ENCODE measurements at regions not wholly inside any gene's neighbourhood (a gene's known extent, or its start where the extent isn't known, plus 50 kb on each side); places are given as distances from the start of the nearest gene placed in this dataset.

DNA sequence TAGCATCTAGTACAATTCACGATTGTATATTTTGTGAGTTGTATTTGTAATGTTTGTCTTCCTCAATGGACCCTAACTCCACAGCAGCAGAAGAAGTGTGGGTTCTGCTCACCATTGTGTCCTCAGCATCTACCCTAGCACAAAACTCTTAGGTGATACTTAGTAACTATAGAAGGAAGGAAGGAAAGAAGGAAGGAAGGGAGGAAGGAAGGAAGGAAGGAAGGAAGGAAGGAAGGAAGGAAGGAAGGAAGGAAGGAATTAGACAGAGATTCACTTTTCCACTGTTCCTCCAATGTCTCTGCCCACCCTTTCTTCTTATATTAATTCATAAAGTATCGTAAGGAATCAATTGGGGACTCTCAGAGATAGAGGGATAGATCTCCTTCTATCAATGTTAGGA, 288.2 kb downstream of the NFIB start:
- peaks cover 39% of the 10 kb centered on the region for H3K4me1 Mint-ChIP-seq
- TF ChIP-seq, protein P1, sequence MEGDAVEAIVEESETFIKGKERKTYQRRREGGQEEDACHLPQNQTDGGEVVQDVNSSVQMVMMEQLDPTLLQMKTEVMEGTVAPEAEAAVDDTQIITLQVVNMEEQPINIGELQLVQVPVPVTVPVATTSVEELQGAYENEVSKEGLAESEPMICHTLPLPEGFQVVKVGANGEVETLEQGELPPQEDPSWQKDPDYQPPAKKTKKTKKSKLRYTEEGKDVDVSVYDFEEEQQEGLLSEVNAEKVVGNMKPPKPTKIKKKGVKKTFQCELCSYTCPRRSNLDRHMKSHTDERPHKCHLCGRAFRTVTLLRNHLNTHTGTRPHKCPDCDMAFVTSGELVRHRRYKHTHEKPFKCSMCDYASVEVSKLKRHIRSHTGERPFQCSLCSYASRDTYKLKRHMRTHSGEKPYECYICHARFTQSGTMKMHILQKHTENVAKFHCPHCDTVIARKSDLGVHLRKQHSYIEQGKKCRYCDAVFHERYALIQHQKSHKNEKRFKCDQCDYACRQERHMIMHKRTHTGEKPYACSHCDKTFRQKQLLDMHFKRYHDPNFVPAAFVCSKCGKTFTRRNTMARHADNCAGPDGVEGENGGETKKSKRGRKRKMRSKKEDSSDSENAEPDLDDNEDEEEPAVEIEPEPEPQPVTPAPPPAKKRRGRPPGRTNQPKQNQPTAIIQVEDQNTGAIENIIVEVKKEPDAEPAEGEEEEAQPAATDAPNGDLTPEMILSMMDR (IDR thresholded peaks at IDR 0.05; ENCODE audit: unreplicated experiment) = no peak
- H3K9me3 Mint-ChIP-seq = peaks cover 5% of the 10 kb centered on the region
- H3K27me3 Mint-ChIP-seq (ENCODE audit: low read depth) = no peaks in the 10 kb centered on the region
- H3K27ac Mint-ChIP-seq = no peak overlapping the region
- no peak overlapping the region for H3K4me3 Mint-ChIP-seq
- DNase-seq (ENCODE audit: low spot score in 2 of 2, unreplicated experiment in 2 of 2) = no peak
- no peaks in the 10 kb centered on the region for H3K36me3 Mint-ChIP-seq

DNA sequence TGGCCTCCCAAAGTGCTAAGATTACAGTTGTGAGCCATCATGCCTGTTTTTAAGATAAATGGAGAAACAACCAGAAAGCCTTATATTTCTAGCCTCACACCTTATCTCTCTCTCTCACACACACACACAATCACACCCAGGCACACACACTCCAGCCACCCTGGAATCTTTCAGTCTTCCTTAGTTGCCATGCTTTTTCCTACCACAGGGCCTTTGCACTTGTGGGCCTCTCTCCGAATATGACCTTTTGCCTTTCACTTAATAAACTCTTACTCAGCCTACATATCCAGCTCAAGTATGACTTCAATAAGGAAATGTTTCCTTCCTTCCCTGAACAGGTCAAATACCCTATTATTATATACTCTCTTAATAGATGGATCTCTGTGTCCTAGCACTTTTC, 290.7 kb downstream of the NFIB start:
- H3K4me3 Mint-ChIP-seq = no peak overlapping the region
- H3K27ac Mint-ChIP-seq = no peak overlapping the region
- TF ChIP-seq, protein P1 (IDR thresholded peaks at IDR 0.05; ENCODE audit: unreplicated experiment) = no peak
- H3K36me3 Mint-ChIP-seq = no peaks in the 10 kb centered on the region
- H3K9me3 Mint-ChIP-seq = peaks cover 5% of the 10 kb centered on the region
- no peak for DNase-seq (ENCODE audit: low spot score in 2 of 2, unreplicated experiment in 2 of 2)
- H3K4me1 Mint-ChIP-seq = peaks cover 36% of the 10 kb centered on the region
- H3K27me3 Mint-ChIP-seq (ENCODE audit: low read depth) = no peaks in the 10 kb centered on the region

DNA sequence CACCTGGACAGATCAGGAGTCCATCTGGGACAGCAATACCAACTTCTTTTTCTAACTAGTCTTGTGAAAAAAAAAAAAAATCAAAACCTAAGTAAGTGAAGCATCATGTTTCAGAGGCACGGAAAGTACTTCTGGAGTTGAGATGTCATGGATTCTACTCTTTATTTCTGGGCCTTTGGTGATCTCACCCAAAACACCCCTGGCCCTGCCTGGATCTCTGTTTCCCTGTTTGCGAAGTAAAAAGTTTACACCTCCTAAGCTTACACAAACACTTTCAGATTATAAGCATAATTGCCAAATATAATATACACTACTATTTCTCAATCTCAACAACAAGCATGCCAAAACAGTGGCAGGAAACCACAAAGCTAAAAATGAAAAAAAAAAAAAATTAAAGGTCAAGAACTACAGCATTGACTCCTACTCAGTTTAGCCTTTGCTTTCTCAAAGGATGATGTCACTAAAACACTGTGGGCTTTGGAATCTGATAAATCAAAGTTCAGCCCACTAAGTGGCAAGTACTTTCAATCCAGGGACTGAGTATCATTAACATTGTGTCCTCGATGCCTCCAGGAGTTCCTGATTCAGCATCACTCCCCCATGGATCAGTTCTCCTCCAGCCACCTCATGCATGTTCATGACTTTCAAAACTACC, 291.9 kb downstream of the NFIB start:
- TF ChIP-seq, protein P1 (IDR thresholded peaks at IDR 0.05; ENCODE audit: unreplicated experiment) = no peak
- H3K9me3 Mint-ChIP-seq = peaks cover 5% of the 10 kb centered on the region
- no peaks in the 10 kb centered on the region for H3K36me3 Mint-ChIP-seq
- DNase-seq (ENCODE audit: low spot score in 2 of 2, unreplicated experiment in 2 of 2) = no peak
- H3K4me3 Mint-ChIP-seq = no peak overlapping the region
- no peaks in the 10 kb centered on the region for H3K27me3 Mint-ChIP-seq (ENCODE audit: low read depth)
- peaks cover 29% of the 10 kb centered on the region for H3K4me1 Mint-ChIP-seq
- no peak overlapping the region for H3K27ac Mint-ChIP-seq

DNA sequence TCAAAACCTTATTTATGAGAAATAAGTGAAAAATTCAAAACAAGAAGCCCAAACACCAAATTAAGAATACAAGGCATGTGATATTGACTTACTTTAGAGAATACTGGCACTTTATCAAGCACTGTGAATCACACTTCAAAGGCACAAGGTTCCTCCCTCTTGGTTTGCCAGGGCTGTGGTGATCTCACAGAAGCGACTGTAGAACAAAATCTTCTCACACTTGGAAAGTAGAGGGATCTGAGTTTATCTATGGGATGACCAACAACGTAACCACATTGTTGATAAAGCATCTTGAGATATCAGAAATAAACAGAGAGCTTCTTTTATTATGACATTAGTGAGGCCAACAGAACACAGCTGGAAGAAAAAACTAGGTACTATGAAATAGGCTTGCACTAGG, 295.9 kb downstream of the NFIB start:
- Mint-ChIP-seq H3K36me3 (no peaks in the 10 kb centered on the region), H3K4me1 (peaks cover 19% of the 10 kb centered on the region), H3K4me3 (no peak overlapping the region), H3K9me3 (no peaks in the 10 kb centered on the region), H3K27ac (peak overlapping the region; percentile 47), H3K27me3 (ENCODE audit: low read depth) (no peaks in the 10 kb centered on the region)
- TF ChIP-seq, protein P1 (IDR thresholded peaks at IDR 0.05; ENCODE audit: unreplicated experiment) = no peak
- no peak for DNase-seq (ENCODE audit: low spot score in 2 of 2, unreplicated experiment in 2 of 2)

DNA sequence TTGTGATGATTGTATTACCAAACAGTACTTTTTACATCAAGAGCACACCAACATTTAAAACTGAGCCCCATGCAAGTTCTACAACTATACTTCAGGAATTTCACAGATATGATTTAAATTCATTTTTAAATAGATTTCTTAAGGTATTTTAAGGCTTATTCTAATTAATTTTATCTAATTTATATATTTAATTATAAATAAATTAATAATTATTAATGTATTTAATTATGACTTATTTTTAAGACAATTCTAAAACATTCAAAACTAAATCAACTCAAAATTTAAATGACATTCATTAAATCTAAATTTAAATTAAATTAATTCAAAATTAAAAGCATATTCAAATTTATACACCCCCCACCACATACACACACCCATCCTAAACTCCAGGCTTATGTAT, 299.2 kb downstream of the NFIB start:
- TF ChIP-seq, protein P1 (IDR thresholded peaks at IDR 0.05; ENCODE audit: unreplicated experiment) = no peak
- H3K27me3 Mint-ChIP-seq (ENCODE audit: low read depth) = no peaks in the 10 kb centered on the region
- no peak overlapping the region for H3K27ac Mint-ChIP-seq
- H3K4me1 Mint-ChIP-seq = peaks cover 12% of the 10 kb centered on the region
- H3K9me3 Mint-ChIP-seq = no peaks in the 10 kb centered on the region
- H3K36me3 Mint-ChIP-seq = no peaks in the 10 kb centered on the region
- DNase-seq (ENCODE audit: low spot score in 2 of 2, unreplicated experiment in 2 of 2) = no peak
- no peak overlapping the region for H3K4me3 Mint-ChIP-seq

DNA sequence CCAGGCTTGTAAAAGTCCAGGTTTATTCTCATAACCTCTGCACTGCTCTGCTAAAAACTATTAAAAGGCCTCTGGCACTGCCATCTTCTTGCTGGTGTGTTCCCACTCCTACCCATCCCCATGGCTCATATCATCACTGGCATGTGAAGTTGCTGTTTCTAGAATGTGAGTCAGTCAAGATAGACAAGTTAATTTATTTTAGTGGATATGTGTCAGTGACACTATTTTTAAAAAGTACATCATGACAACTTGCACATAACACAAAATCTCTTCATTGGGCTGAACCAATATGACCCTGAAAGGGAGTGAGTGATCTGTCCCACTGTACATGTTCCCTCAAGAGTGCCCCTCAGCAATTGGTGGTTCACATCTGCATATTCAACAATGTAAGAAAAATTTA, 299.7 kb downstream of the NFIB start:
- TF ChIP-seq, protein P1 (IDR thresholded peaks at IDR 0.05; ENCODE audit: unreplicated experiment) = no peak
- peaks cover 10% of the 10 kb centered on the region for H3K4me1 Mint-ChIP-seq
- no peaks in the 10 kb centered on the region for H3K27me3 Mint-ChIP-seq (ENCODE audit: low read depth)
- no peaks in the 10 kb centered on the region for H3K36me3 Mint-ChIP-seq
- no peak for DNase-seq (ENCODE audit: low spot score in 2 of 2, unreplicated experiment in 2 of 2)
- no peak overlapping the region for H3K27ac Mint-ChIP-seq
- no peak overlapping the region for H3K4me3 Mint-ChIP-seq
- no peaks in the 10 kb centered on the region for H3K9me3 Mint-ChIP-seq
